H1 (cell line): ENCODE measurements at regions not wholly inside any gene's neighbourhood (a gene's known extent, or its start where the extent isn't known, plus 50 kb on each side); places are given as distances from the start of the nearest gene placed in this dataset.

Source experiments
- CHD2 ChIP-seq: IDR thresholded peaks from 2 replicates; pipeline ENCODE4 v1.6.1; 2012; ENCODE audit warnings: low read length, improper control_type of control experiment
- CHD7 ChIP-seq: fragments of 300-600 bp; sonication (generic); IDR thresholded peaks from 2 replicates; pipeline ENCODE4 v1.7.1; 2012; ENCODE audit warnings: low read length, moderate library complexity, mild to moderate bottlenecking, inconsistent platforms; ENCODE audit not compliant: insufficient replicate concordance
- CTCF ChIP-seq, 3 experiments: IDR thresholded peaks; 1 replicate in 2 of 3; 2 replicates in 1 of 3; pipeline versions ENCODE4 v1.5.1 to v1.6.1; 2011; ENCODE audit warnings: low read length in 3 of 3, mild to moderate bottlenecking in 3 of 3, inconsistent platforms in 2 of 3, low read depth in 1 of 3, moderate library complexity in 1 of 3; ENCODE audit not compliant: insufficient read depth in 1 of 3; ENCODE audit errors: control extremely low read depth in 1 of 3
- MAX ChIP-seq: IDR thresholded peaks from 2 replicates; pipeline ENCODE4 v1.6.1; 2012; ENCODE audit warnings: inconsistent platforms
- SUZ12 ChIP-seq: fragments of 200-600 bp; sonication (generic); IDR thresholded peaks from 2 replicates; pipeline ENCODE4 v1.6.1; 2012; ENCODE audit warnings: mild to moderate bottlenecking, inconsistent platforms, low read length, moderate library complexity, mixed read lengths
- ZNF274 ChIP-seq: IDR thresholded peaks from 2 replicates; pipeline ENCODE4 v1.7.0; 2012; ENCODE audit warnings: low read length, borderline replicate concordance; ENCODE audit errors: extremely low read depth

GRCh38 chr5:167897371-167897770 is 394.1 kb upstream of the WWC1 start (continued):
- TF ChIP-seq CHD7 (no peak), MAX (no peak), CTCF (IDR thresholded peaks at IDR 0.05; ENCODE audit: control extremely low read depth in 1 of 3, insufficient read depth in 1 of 3, low read depth in 1 of 3, low read length in 3 of 3) (no peak), SUZ12 (no peak), CHD2 (no peak), ZNF274 (no peak)
- TF ChIP-seq, all 59 proteins: peak for 0
